ENCODE measurements at regions not wholly inside any gene's neighbourhood (a gene's known extent, or its start where the extent isn't known, plus 50 kb on each side); places are given as distances from the start of the nearest gene placed in this dataset.

DNA sequence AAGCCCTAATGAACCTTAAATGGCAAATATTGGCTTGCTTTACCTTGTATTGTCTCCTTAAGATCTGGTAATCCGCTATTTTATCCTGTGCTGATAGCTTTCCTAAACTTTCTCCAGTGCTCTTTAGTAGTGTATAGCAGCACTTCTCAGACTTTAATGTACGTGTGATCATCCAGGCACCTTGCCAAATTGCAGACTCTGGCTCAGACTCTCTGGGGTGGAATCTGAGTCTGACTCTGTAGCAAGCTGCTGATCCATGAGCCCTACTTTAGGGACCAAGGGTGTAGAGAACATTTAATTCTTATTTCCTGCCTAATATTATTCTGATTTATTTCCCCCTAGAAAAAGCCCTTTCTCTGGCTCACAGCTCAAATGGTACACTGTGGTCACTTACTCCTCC, 518.8 kb upstream of the ZNF385D start:
- no TSS peak for BruUV-seq (replicated peaks)
- intact Hi-C loops (cut with micrococcal nuclease) (no loop called here), in situ Hi-C loops (cut with MboI) (no loop called here)
- ChIA-PET POLR2A (no interaction called here), CTCF (ENCODE audit: low intra/inter-chr PET ratio) (no interaction called here)
- no peaks in the 10 kb centered on the region for H3K79me2 ChIP-seq (ENCODE audit: control insufficient read depth, insufficient read depth, low read length)
- WGBS (ENCODE audit: insufficient coverage, low coverage, missing lambda C conversion rate), result 0% methylated on average over 2 of the region's 2 CpGs
- no peaks in the 10 kb centered on the region for H4K20me1 ChIP-seq (replicated peaks; ENCODE audit: control insufficient read depth, insufficient read depth, low read length)
- DNase-seq (ENCODE audit: extremely low read depth in 1 of 4, low spot score in 3 of 4) (no peak), ATAC-seq (no peak), FAIRE-seq (no peak)
- H3K4me3 ChIP-seq, result no peak overlapping the region
- no peak overlapping the region for H3K4me2 ChIP-seq (ENCODE audit: insufficient read depth, low read length)
- H3K4me1 ChIP-seq (replicated peaks in 1 of 2; ENCODE audit: control insufficient read depth in 2 of 2, insufficient read depth in 2 of 2, low read length in 2 of 2), result no peaks in the 10 kb centered on the region
- no peak overlapping the region for H2AFZ ChIP-seq (ENCODE audit: low read depth, low read length)
- no peak overlapping the region for H3K9ac ChIP-seq (ENCODE audit: insufficient read depth in 1 of 2, low read depth in 2 of 2, low read length in 2 of 2)
- no peaks in the 10 kb centered on the region for H3K27me3 ChIP-seq (ENCODE audit: control insufficient read depth in 2 of 2, insufficient read depth in 2 of 2, low read length in 2 of 2)
- no peak overlapping the region for H3K27ac ChIP-seq (ENCODE audit: extremely low read depth, low read depth, low read length)
- no peak for TF ChIP-seq CBX3 (IDR thresholded peaks at IDR 0.05; ENCODE audit: borderline replicate concordance in 1 of 2, low read length in 2 of 2)
- TF ChIP-seq ZNF707 (CRISPR knock-in tag; conservative IDR thresholded peaks at IDR 0.05), result no peak
- no peak for TF ChIP-seq ZNF584 (CRISPR knock-in tag; IDR thresholded peaks at IDR 0.05; ENCODE audit: low read depth)
- TF ChIP-seq ZNF384 (IDR thresholded peaks at IDR 0.05; ENCODE audit: low read depth, low read length), result no peak
- TF ChIP-seq ILK (tag; IDR thresholded peaks at IDR 0.05; ENCODE audit: borderline replicate concordance, low read depth), result no peak
- no peak for TF ChIP-seq RBM15 (IDR thresholded peaks at IDR 0.05; ENCODE audit: insufficient read depth, low read length)
- TF ChIP-seq ZNF311 (CRISPR knock-in tag; IDR thresholded peaks at IDR 0.05), result no peak
- TF ChIP-seq, protein P1, sequence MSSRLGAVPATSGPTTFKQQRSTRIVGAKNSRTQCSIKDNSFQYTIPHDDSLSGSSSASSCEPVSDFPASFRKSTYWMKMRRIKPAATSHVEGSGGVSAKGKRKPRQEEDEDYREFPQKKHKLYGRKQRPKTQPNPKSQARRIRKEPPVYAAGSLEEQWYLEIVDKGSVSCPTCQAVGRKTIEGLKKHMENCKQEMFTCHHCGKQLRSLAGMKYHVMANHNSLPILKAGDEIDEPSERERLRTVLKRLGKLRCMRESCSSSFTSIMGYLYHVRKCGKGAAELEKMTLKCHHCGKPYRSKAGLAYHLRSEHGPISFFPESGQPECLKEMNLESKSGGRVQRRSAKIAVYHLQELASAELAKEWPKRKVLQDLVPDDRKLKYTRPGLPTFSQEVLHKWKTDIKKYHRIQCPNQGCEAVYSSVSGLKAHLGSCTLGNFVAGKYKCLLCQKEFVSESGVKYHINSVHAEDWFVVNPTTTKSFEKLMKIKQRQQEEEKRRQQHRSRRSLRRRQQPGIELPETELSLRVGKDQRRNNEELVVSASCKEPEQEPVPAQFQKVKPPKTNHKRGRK (tag; IDR thresholded peaks at IDR 0.05), result no peak
- no peak for TF ChIP-seq ZFPM2 (CRISPR knock-in tag; IDR thresholded peaks at IDR 0.05)
- H3K9me1 ChIP-seq (ENCODE audit: control insufficient read depth, insufficient read depth, low read length), result no peaks in the 10 kb centered on the region
- H3K36me3 ChIP-seq (ENCODE audit: control insufficient read depth, insufficient read depth, low read length), result no peaks in the 10 kb centered on the region
- H3K9me3 ChIP-seq (replicated peaks; ENCODE audit: control insufficient read depth, insufficient read depth, low read depth, low read length), result peaks cover 2% of the 10 kb centered on the region; the same call in 1 of the 2 replicates
